Neural progenitor cell (in vitro differentiated cells): ENCODE measurements at regions not wholly inside any gene's neighbourhood (a gene's known extent, or its start where the extent isn't known, plus 50 kb on each side); places are given as distances from the start of the nearest gene placed in this dataset.

Source experiments
- DNase-seq: peaks from one replicate; pipeline ENCODE4 v3.0.0-alpha.2; 2016; ENCODE audit warnings: low spot score
- H2AFZ ChIP-seq: fragments of 200-600 bp; sonication (generic); replicated peaks from 2 replicates; pipeline ENCODE4 v1.6.1; 2016; ENCODE audit warnings: antibody characterized with exemption
- H3F3A ChIP-seq: fragments of 200-600 bp; sonication (generic); 2 replicates; pipeline ENCODE4 v1.6.1; 2016; ENCODE audit warnings: antibody characterized with exemption, low read depth
- H3K27ac ChIP-seq: fragments of 200-600 bp; sonication (generic); 2 replicates; pipeline ENCODE4 v1.5.1; 2016; ENCODE audit warnings: mild to moderate bottlenecking
- H3K27me3 ChIP-seq: fragments of 200-600 bp; sonication (generic); 2 replicates; pipeline ENCODE4 v1.6.1; 2016; ENCODE audit warnings: mild to moderate bottlenecking, moderate library complexity
- H3K36me3 ChIP-seq: fragments of 200-600 bp; sonication (generic); 2 replicates; pipeline ENCODE4 v1.5.1; 2016
- H3K4me1 ChIP-seq: fragments of 200-600 bp; sonication (generic); 2 replicates; pipeline ENCODE4 v1.6.1; 2016; ENCODE audit warnings: mixed run types
- H3K4me2 ChIP-seq: fragments of 200-600 bp; sonication (generic); 2 replicates; pipeline ENCODE4 v1.6.1; 2016
- H3K4me3 ChIP-seq: fragments of 200-600 bp; sonication (generic); 2 replicates; pipeline ENCODE4 v1.5.1; 2016
- H3K79me2 ChIP-seq: fragments of 200-600 bp; sonication (generic); 2 replicates; pipeline ENCODE4 v1.6.1; 2016; ENCODE audit warnings: low read depth
- H3K9ac ChIP-seq: fragments of 200-600 bp; sonication (generic); 2 replicates; pipeline ENCODE4 v1.6.1; 2016
- H3K9me3 ChIP-seq: fragments of 200-600 bp; sonication (generic); 2 replicates; pipeline ENCODE4 v1.5.1; 2016; ENCODE audit warnings: low read depth
- H4K20me1 ChIP-seq: fragments of 200-600 bp; sonication (generic); 2 replicates; pipeline ENCODE4 v1.6.1; 2016; ENCODE audit warnings: low read depth
- H3K27ac Mint-ChIP-seq: 3 replicates; pipeline ENCODE4 v1.8.0; 2021; ENCODE audit warnings: mixed read lengths
- H3K27me3 Mint-ChIP-seq: 2 replicates; pipeline ENCODE4 v1.8.0; 2022; ENCODE audit warnings: low read depth, mild to moderate bottlenecking, inconsistent platforms, moderate library complexity, mixed read lengths; ENCODE audit not compliant: insufficient read depth
- H3K36me3 Mint-ChIP-seq: 3 replicates; pipeline ENCODE4 v1.8.0; 2021; ENCODE audit warnings: mixed read lengths
- H3K4me1 Mint-ChIP-seq: 3 replicates; pipeline ENCODE4 v1.8.0; 2021; ENCODE audit warnings: mixed read lengths
- H3K4me3 Mint-ChIP-seq: 3 replicates; pipeline ENCODE4 v1.8.0; 2021; ENCODE audit warnings: mild to moderate bottlenecking, moderate library complexity, mixed read lengths
- H3K9me3 Mint-ChIP-seq: 3 replicates; pipeline ENCODE4 v1.8.0; 2020; ENCODE audit warnings: mixed read lengths
- EZH2 ChIP-seq: fragments of 200-600 bp; sonication (generic); IDR thresholded peaks from 2 replicates; pipeline ENCODE4 v1.6.1; 2017; ENCODE audit warnings: antibody characterized with exemption, mild to moderate bottlenecking, moderate library complexity
- EZH2phosphoT487 ChIP-seq: fragments of 200-600 bp; sonication (generic); IDR thresholded peaks from 2 replicates; pipeline ENCODE4 v1.6.1; 2017; ENCODE audit warnings: antibody characterized with exemption
- TF ChIP-seq, protein P1 (sequence below): fragments of 200-600 bp; sonication (generic); IDR thresholded peaks from 2 replicates; pipeline ENCODE4 v1.5.1; 2017; ENCODE audit warnings: antibody characterized with exemption, mild to moderate bottlenecking

DNA sequence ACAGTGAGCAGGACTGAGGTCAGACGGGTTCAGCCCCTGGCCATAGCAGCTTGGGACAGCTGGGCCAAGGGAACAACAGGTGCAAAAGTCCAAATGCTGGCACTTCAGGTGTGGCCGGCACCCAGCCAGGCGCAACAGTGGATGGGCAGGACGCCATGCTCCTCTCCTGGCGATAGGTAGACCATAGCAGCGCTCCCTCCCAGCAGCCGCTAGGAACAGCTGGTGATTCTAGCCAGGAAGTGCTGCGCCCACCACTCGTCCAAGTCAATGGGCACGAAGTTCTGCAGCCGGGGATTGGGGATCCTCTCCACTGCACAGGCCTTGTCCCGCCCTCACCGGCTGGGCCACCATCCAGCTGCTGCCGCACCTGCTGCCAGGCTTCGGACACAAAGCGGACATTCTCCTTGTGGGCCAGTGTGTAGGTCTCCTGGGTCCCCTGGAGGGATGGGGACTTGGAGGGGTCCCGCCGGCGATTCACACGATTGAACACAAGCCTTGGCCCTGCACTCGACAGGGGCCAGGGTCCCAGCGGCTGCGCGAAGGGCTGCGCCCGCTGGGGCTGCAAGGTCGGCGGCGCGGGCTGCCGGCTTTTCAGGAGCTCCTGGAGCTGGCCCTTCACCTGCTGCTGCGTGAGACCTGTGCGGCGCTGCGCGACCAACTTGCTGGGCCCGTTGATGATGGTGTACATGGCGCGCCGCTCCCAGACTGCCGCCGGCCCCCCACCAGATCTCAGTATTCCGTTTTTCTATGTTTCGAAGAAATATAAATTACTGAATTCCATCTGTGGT is 227.5 kb upstream of the STK26 start:
- H3K9me3 ChIP-seq = no peaks in the 10 kb centered on the region
- H3K27me3 Mint-ChIP-seq = peaks cover 5% of the 10 kb centered on the region
- DNase-seq = no peak
- H4K20me1 ChIP-seq = no peaks in the 10 kb centered on the region
- TF ChIP-seq EZH2 (no peak), EZH2phosphoT487 (no peak)
- TF ChIP-seq, protein P1, sequence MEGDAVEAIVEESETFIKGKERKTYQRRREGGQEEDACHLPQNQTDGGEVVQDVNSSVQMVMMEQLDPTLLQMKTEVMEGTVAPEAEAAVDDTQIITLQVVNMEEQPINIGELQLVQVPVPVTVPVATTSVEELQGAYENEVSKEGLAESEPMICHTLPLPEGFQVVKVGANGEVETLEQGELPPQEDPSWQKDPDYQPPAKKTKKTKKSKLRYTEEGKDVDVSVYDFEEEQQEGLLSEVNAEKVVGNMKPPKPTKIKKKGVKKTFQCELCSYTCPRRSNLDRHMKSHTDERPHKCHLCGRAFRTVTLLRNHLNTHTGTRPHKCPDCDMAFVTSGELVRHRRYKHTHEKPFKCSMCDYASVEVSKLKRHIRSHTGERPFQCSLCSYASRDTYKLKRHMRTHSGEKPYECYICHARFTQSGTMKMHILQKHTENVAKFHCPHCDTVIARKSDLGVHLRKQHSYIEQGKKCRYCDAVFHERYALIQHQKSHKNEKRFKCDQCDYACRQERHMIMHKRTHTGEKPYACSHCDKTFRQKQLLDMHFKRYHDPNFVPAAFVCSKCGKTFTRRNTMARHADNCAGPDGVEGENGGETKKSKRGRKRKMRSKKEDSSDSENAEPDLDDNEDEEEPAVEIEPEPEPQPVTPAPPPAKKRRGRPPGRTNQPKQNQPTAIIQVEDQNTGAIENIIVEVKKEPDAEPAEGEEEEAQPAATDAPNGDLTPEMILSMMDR = no peak
- no peaks in the 10 kb centered on the region for H3K4me1 Mint-ChIP-seq
- no peak overlapping the region for H3K4me3 ChIP-seq
- H3K36me3 Mint-ChIP-seq = peaks cover 45% of the 10 kb centered on the region
- no peak overlapping the region for H3K4me2 ChIP-seq
- no peak overlapping the region for H3K4me3 Mint-ChIP-seq
- no peak overlapping the region for H3K27ac Mint-ChIP-seq
- no peak overlapping the region for H2AFZ ChIP-seq
- H3K27ac ChIP-seq = no peak overlapping the region
- H3K27me3 ChIP-seq = no peaks in the 10 kb centered on the region
- peaks cover 3% of the 10 kb centered on the region for H3K79me2 ChIP-seq
- no peaks in the 10 kb centered on the region for H3K4me1 ChIP-seq
- H3F3A ChIP-seq = no peaks in the 10 kb centered on the region
- no peaks in the 10 kb centered on the region for H3K9me3 Mint-ChIP-seq
- no peak overlapping the region for H3K9ac ChIP-seq
- H3K36me3 ChIP-seq = peaks cover 18% of the 10 kb centered on the region

DNA sequence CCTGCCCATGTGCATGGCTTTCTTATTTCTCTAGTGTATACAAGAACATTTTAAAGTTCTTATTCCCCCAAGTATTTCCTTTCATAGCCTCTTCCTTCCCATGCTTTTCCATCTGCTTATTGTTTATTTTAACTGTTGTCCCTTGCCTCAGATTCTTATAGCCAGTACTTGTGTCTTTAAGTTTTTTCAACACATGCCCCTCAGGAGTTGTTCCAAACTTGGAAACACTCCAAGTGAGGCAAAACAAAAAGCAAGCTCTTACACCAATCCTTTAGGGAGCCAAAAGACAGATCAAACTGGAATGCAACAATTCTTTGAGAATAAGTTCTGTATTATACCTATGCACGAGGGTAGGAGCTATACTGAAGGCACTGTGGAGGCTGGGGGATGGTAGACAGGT is 222.0 kb upstream of the STK26 start:
- Histone ChIP-seq H4K20me1 (no peaks in the 10 kb centered on the region), H3K27me3 (no peaks in the 10 kb centered on the region), H3K4me3 (no peak overlapping the region), H3K4me1 (no peaks in the 10 kb centered on the region), H3K36me3 (peaks cover 9% of the 10 kb centered on the region), H3K4me2 (no peak overlapping the region), H2AFZ (no peak overlapping the region), H3K9ac (no peak overlapping the region), H3F3A (no peaks in the 10 kb centered on the region), H3K79me2 (peaks cover 3% of the 10 kb centered on the region), H3K9me3 (peaks cover 8% of the 10 kb centered on the region), H3K27ac (no peak overlapping the region)
- peaks cover 8% of the 10 kb centered on the region for H3K9me3 Mint-ChIP-seq
- no peak overlapping the region for H3K4me3 Mint-ChIP-seq
- no peak overlapping the region for H3K27ac Mint-ChIP-seq
- TF ChIP-seq, protein P1 = no peak
- TF ChIP-seq EZH2phosphoT487 = no peak
- no peak for TF ChIP-seq EZH2
- H3K36me3 Mint-ChIP-seq = peaks cover 41% of the 10 kb centered on the region
- DNase-seq = no peak
- no peaks in the 10 kb centered on the region for H3K4me1 Mint-ChIP-seq
- H3K27me3 Mint-ChIP-seq = no peaks in the 10 kb centered on the region

GRCh38 chrX:131801911-131802310 is 221.2 kb upstream of the STK26 start:
- Histone ChIP-seq H3K9me3 (peaks cover 8% of the 10 kb centered on the region), H3K9ac (no peak overlapping the region), H3K79me2 (peaks cover 9% of the 10 kb centered on the region), H3K4me1 (no peaks in the 10 kb centered on the region), H3K27me3 (no peaks in the 10 kb centered on the region), H3K36me3 (peaks cover 4% of the 10 kb centered on the region), H3K27ac (no peak overlapping the region), H4K20me1 (no peaks in the 10 kb centered on the region), H2AFZ (no peak overlapping the region), H3K4me2 (no peak overlapping the region), H3F3A (no peaks in the 10 kb centered on the region), H3K4me3 (no peak overlapping the region)
- no peak overlapping the region for H3K4me3 Mint-ChIP-seq
- H3K27me3 Mint-ChIP-seq = no peaks in the 10 kb centered on the region
- no peaks in the 10 kb centered on the region for H3K4me1 Mint-ChIP-seq
- H3K27ac Mint-ChIP-seq = no peak overlapping the region
- H3K36me3 Mint-ChIP-seq = peaks cover 44% of the 10 kb centered on the region
- no peak for DNase-seq
- TF ChIP-seq EZH2phosphoT487 = no peak
- TF ChIP-seq, protein P1 = no peak
- H3K9me3 Mint-ChIP-seq = peaks cover 8% of the 10 kb centered on the region
